CD4-positive, alpha-beta T cell treated with Interleukin-4 for 1 hour (primary cell): ENCODE measurements at regions not wholly inside any gene's neighbourhood (a gene's known extent, or its start where the extent isn't known, plus 50 kb on each side); places are given as distances from the start of the nearest gene placed in this dataset.
"Not testable (repeated sequence)": the region's sequence is repeated elsewhere in the genome, so short reads cannot be mapped to it uniquely, and the experiment has no call there.

Experiments
- DNase-seq, 2 donors: peaks; one replicate each; pipeline ENCODE4 v3.0.0-alpha.2; 2020 to 2022

DNA sequence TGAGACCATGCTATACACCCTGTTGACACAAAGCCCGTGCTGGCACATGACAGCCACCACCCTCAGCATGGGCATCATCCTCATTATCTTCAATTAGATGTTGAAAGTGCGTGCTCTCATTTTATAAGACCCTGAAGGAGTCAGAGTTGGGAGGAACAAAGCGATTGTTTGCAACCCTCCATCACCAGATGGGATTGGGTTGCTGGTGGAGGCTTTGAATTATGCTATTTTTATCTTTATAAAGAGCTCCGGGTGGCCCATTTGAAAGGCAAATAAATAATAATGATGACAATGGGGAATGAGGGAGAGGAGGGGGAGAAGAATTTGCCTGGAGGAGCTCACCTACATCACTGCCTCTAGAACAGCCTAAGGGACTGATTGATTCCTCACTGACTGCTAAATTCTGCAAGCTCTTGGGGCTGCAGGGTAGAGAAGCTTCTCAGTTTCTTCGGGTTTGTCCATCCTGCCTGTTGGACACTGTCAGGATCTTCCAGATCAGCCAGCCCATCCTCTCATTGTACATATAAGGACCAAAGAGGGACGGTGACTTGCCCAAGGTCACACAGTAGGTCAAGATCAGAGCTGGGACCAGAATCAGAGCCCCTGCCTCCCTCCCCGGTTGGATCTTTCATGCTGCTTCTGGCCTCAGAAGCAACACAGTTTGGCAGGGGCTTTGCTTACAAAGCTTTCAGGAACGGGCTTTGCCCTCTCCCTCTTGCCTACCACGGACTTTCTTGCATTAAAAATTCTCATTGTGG lies 130.9 kb upstream of the ZBTB40 start:
- no peak for DNase-seq

DNA sequence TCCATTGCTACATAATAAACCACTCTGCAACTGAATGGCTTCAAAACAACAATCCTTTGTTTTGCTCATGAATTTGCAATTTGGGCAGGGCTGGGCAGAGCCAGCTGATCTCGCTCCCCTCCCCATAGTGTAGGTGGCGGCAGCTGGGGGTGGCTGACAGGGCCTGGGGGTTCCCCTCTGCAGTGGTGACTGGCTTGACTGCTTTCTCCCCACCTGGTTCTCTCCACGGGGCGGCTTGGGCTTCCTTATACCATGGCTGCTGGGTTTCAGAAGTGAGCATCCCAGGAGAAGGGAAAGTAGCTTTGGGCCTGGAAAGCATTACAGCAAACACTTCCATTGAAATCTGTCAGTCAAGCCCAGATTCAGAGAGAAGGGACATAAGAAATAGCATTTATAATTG lies 129.7 kb upstream of the ZBTB40 start:
- no peak for DNase-seq

DNA sequence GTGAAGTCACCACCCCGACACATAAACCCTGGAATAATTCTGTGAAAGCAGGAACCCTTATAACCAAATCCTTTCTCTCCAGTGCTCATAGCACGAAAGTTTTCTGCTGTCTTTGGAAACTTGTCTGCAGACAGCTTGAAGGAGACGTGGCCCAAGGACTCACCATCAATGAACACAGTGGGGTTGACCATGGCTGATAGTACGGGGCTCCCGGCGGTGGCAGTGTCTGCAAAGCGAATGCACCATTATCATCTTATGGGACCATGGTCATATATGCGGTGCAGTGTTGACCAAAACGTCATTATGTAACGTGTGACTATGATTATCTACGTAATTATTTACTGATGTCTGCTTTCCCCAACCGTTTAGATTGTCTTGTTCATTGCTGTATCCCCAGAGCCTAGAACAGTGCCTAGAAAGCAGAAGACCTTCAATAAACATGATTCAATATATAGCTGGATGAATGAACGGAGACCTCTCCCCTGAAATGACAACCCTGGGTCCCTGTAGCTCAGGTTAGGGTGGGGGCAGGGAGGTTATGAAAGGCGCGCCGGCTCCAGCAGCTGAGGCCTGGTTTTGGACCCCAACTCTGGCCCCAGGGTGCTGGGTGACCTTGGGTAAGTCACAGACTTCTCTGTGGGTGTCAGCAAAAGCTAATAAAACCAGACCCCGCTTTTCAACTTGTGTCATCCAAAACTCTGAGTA lies 128.4 kb upstream of the ZBTB40 start:
- DNase-seq, result no peak

DNA sequence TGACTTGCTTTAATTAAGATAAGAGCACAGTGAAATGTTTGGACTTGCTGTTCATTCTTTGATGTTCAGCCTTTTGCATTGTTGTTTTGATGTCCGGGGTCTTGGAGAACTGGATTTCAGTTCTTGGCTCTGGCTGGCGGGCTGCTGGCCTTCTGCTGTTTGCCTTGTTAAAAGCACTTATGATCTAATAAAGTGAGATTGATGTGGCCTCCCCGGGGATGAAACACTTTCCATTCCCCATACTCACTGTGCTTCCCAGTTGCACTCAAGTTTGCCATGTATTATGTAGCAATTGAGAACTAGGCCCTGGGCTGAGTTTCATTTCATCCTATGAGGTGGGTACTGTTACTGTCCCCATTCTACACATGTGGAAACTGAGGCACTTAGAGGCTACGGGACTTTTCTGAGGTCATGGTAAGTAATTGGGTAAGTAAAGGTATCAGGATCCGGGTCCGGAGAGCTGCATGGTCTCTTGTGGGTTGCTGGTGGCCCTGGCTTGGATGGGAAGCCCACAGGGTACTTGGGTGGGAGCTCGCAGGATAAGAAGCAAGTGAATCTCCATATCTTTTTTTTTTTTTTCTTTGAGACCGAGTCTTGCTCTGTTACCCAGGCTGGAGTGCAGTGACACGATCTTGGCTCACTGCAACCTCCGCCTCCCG lies 127.7 kb upstream of the ZBTB40 start:
- no peak for DNase-seq

DNA sequence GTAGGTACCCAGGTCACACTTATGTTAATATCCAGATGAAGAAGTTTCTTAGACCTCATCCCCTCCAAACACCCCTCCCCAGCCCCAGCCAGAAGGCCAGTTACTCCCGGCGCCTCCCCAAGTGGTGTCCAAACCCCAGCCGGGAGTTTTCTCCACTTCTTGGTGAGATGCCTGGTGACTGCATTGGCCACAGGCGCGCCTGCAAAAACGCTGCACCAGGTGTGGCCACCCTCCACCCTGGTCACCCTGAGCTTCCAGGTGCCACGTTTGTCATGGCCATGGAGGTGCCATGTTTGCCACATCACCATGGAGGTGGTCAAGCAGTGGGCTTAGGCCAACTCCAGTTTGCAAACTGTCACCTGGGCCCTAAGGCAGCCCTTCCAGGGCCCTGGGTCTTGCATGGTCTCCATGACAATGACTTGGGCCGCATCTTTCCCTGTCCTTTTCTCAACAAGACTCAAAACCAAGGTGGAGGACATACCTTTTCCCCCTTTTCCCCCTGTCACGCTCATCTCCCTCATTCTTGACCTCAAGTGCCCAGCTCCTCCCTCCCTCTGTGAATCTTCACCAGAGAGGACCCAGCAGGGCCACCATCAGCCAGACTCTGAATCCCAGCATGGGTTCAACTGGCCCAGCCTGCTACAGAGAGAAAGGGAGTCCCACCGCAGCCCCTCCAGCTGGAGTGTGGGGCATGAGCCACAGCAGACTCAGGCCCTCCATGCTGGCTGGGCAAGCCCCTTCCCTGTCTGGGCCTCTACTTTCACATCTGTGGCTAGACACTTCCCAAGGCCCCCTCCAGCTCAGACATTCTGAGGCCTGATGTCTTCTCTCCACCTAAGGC lies 125.9 kb upstream of the ZBTB40 start:
- no peak for DNase-seq

DNA sequence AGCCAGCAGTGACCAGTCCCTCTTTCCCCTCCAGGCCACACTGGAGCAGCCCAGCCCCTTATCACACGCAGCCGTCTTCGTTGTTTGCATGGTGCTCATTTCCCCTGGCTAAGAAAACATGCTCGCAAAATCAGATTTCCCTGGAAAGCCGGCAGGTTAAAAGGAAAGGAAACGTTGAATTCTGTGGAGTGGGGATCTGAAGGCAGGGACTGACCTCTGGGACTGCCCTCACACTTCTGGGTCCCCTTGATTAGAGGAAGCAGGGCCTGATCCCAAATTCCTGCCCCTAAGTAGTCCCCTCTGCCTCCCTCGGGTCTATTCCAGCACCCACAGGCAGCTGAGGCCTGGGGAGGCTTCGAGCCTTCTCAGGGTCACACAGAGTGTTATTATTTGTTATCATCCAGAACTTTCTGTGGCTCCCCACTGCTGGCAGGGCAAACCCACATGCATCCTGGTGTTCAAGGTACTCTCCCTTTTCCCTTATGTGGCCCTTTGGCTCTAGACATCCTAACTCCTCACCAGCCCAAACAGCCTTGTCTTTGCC lies 125.2 kb upstream of the ZBTB40 start:
- DNase-seq, result no peak

DNA sequence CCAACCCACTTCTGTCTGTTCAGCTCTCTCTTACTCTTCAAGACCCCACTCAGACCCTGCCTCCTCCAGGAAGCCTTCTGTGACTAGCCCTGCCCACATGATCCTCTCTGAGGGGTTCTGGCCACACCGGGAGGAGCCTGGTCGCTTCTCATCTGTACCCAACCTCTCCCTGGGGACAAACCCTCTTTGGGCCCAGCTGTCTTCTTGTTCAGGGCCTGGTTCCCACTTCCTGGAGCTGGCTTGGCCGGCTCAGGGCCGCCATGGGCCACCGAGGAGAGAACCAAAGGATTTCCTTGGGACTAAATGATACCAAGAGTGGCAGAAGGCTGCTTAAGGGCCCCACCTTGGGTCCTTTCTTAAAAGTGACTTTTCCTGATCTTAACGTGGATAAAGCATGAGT lies 124.7 kb upstream of the ZBTB40 start:
- no peak for DNase-seq

DNA sequence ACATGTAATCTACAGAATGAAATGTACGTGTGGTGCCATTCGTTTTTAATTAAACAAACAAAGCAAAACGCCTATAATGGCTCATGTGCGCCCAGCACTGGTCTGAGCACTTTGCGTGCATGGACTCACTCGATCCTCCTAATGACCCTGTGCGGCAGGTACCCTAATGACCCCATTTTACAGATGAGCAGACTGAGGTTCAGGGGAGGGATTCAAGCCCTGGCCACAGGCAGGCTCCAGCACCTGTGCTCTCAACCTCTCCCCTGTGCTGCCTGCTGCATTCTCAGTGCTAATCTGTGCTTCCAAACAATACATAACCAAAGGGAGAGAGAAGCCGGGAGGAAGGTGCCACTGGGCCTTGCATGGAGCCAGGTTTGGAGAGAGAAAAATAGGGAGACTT lies 124.2 kb upstream of the ZBTB40 start:
- no peak for DNase-seq

DNA sequence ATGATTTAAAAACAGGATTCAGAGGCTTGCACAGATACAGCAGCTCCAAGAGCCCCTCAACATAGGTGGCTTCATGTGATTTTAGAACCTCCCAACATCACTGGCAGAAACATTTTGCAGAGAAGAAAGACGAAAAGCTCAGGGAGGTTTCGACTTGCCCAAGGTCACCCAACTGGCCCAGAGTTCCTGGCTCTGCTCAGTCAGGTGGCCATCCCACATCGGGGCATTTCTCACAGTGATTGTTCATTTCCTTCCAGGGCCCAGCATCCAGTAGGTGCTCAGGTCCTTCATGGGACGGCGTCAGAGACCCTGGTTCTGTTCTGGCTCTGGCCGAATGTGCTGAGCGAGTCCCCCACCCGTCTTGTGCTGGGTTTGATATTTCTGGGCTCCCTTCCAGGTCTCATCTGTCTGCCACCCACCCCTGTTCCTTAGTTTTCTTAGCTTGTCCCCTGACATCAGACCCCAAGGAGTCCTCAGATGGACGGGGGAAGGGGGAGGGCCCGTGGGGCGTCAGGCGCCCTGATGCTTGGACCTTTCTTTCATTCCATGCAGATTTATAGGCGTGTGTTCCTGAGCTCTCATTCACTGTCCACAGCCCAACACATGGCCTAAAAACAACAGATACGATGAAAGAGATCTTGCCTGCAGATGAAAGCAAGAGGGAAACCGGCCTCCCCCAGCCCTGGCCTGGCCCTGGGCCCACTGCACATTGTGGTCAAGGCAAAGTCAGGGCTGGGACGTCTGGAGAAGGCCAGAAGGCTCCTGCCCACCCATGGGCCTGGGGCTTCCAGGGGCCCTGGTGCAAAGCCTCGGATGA lies 123.1 kb upstream of the ZBTB40 start:
- no peak for DNase-seq

DNA sequence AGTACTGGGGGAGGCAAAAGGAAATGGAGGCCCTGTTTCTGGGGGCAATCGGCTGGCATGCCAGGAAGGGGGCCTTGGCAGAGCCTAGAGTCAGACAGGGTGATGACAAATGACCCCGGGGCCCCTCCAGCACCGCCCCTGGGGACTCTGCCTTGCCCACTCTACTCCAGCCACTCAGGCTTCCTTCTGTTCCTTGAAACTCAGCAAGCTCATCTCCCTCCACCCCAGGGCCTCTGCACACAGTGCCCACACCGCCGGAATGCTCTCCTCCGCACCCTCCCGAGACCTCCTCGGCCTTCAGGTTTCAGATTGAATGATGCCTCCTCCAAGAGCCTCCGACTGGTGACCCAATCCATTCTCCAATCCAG lies 122.5 kb upstream of the ZBTB40 start:
- no peak for DNase-seq

DNA sequence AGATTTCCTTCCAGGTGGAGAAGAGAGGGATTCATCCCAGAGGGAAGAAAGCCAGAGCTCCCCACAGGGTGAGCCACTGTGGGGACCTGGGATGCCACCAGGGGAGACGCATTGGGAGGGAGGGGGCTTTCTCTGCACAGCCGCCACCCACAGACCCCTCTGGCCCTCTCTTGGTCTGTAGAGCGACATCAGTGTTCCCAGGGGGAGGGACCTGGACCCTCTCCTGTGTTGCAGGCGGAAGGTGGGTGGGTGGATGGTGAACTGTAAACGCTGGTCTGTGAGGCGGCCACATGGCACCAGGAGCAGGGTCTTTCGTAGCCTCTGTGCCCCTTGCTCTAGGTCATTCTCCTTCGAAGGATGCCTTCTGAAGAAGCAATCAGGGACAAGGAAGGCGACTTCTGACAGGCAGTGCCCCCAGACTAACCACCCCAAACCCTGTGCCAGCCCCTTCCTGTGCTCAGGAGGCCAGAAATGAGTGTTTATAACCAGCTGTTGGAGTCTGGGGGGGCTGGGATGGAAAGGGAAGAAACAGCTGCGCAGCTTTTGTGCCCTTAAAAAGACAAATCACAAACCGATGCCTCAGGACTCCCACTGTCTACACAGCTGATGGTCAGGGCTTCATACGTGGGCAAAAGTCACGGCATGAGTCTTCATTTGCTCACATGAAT lies 121.4 kb upstream of the ZBTB40 start:
- DNase-seq, result no peak

DNA sequence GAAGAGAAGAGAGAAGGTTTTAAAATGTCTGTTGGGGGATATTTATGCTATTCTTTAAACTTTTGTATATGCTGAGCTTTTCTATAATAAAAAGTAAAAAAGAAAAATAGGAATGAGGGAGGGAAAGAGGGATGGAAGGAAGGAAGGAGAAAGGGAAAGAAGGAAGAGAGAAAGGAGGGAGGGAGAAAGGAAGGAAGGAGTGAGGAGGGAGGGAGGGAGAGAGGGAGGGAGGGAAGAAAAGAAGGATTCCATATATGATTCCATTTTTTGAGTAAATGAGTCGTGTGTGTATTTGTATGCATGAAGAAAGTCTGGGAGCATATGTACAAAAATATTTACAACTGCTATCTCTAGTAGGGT lies 120.9 kb upstream of the ZBTB40 start:
- no peak for DNase-seq

DNA sequence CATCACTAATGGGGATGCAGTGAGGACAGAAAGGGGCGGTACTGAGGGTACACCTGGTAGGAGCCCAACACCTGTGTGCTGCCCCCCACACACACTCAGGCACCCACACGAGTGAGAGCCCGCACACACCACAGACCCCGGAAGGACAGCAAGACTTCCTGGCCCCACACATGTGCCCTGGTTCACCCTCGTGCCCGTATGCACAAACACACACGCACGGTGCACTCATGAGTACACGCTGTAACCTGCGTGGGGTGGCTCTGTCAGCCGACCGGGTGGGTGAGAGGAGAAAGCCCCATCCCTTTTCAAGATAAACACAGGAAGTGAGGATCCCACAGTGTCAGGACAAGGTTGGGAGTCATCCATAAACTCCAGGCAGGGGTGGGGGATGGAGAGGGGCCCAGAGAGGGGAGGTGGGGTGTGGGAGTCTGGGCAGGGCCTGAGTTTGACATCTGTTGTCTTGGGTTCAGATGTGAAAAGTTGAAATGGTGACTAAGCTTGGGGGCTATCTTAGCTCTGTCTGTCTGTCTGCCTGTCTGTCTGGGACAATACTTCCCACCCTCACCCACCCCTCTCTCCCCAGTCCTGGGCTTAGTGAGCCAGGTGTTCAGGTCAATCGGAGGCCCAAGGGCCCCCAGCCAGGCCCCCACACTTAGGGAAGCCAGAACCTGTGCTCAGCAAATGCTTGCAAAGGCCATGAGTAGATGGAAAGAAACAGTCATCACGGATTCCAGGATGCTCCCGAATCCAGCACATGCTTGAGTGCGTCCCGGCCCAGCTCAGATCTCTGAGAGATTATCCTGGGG lies 119.8 kb upstream of the ZBTB40 start:
- no peak for DNase-seq

DNA sequence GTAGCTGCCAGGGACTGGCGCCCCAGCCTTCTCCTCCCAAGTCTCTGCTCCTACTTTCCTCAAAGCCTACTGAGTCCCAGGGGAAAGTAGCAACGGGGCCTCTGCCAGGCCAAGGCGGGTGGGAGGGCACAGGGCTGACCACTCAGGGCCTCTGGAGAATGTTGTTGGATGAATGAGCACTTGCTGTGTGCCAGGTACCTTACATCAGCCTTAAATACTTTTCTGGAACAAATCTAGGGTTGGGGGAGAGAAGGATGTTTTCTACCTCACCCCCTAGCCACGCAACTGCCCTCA lies 119.3 kb upstream of the ZBTB40 start:
- DNase-seq, result no peak

DNA sequence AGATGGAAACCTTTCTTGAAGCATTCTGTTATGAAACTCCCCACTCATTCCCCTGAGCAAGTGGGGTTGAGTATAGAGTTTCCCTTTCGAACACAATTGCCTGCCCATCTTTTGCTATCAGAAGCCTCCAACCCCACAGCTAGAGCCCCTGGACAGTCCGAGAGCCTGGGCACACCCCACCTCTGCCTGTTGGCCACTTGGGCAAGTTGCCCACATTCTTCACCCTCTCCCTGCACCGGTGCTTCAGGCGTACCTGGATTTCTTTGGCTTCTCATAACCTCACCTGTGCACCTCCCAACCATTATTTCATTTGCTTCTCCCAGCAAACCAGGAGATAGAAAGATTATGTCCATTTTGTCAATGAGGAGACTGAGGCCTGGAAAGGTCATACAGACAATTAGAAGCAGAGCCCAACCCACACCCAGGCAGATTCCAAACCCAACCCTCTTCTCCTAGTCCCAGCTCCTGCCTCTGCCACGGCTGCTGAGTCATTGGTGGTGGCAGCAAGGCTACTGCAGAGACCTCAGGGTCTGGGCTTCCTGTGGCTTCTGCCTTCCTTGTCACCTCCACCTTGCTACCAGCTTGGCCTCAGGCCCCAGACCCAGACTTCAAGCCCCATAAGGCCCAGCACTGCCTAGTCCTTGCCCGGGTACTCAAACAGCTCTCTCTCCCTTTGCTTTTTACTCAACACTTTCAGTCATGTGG lies 118.7 kb upstream of the ZBTB40 start:
- DNase-seq, result no peak

DNA sequence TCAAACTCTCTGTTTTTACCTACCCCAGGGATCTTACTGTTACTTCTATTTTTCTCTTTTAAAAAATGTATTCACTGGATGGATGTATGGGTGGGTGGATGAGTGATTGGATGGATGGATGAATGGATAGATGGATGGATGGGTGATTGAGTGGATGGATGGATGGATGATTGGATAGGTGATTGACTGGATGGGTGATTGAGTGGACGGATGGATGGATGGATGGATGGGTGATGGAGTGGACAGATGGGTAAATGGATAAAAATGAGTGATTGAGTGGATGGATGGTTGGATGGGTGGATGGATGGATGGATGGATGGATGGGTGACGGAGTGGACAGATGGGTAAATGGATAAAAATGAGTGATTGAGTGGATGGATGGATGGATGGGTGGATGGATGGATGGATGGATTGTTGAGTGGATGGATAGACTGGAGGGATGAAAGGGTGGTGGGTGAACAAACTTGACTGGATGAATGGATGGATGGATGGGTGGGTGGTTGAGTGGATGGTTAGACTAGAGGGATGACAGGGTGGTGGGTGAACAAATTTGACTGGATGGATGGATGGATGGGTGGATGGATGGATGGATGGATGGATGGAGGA lies 118.0 kb upstream of the ZBTB40 start:
- no peak for DNase-seq

DNA sequence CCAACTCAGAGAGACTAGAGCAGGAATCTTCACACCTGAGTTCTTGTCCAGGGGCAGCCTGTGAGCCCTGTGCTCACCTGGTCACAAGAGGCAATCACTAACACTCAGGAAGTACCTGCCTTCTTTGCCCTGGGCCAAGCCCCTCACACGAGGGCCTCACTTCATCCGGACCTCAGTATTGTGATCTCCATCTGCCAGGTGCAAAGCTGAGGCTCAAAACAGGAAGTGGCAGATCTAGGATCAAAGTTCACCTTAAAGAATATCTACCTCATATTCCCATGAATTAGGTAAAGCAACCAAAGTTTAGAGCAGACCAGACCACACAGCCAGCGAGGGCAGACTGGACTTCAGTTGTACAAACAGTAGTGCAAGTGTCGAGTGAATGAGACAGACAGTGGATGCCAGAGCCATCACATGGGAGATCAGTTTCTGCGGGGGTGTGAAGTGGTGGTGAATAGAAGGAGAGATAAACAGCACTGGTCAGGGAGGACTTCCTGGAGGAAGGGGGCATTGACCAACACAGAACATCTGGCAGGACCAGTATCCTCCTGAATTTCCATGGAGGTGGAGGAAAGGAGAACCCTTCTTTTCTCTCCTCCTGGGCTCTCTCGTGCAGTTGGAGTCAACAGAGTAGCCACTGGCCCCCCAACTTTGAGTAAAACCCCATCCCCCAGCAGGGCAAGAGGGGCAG lies 116.6 kb upstream of the ZBTB40 start:
- no peak for DNase-seq

DNA sequence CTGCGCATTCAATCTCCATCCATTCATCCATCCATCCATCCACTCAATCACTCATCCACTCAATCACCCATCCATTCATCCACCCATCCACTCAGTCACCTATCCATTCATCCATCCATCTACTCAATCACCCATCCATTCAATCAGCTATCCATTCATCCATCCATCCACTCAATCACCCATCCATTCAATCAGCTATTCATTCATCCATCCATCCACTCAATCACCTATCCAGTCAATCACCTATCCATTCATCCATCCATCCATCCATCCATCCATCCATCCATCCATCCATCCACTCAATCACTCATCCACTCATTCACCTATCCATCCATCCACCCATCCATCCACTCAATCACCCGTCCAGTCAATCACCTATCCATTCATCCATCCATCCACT lies 115.4 kb upstream of the ZBTB40 start:
- DNase-seq, result not testable (repeated sequence)
